PC-9 (cell line): ENCODE measurements at regions not wholly inside any gene's neighbourhood (a gene's known extent, or its start where the extent isn't known, plus 50 kb on each side); places are given as distances from the start of the nearest gene placed in this dataset.

Experiments used
- BruUV-seq: library from RNA; stranded (reverse); fragments of 400-500 nt; replicated peaks from 2 replicates; lab custom pipeline; 2021; lab: Mats Ljungman, UMichigan
- CTCF ChIA-PET: fragments of 300-600 bp; sonication (Branson Sonifier 250); formaldehyde crosslinking; loops from one replicate; lab custom pipeline; 2022; ENCODE audit warnings: antibody characterized with exemption; lab: Charles Lee
- POLR2A ChIA-PET: fragments of 300-600 bp; sonication (Branson Sonifier 250); formaldehyde crosslinking; loops from one replicate; lab custom pipeline; 2022; ENCODE audit warnings: antibody characterized with exemption; ENCODE audit not compliant: unreplicated experiment; lab: Charles Lee
- DNase-seq, 2 experiments: peaks; one replicate each; pipeline versions ENCODE4 v3.0.0 to v3.0.0-alpha.2; 2015 to 2022; ENCODE audit warnings: mixed read lengths in 1 of 2
- H2AFZ ChIP-seq: fragments of 200-600 bp; sonication (generic); 2 replicates; pipeline ENCODE4 v1.8.1; 2017; ENCODE audit warnings: antibody characterized with exemption
- H3F3A ChIP-seq: fragments of 200-600 bp; sonication (generic); 2 replicates; pipeline ENCODE4 v1.8.1; 2017; ENCODE audit warnings: antibody characterized with exemption, mild to moderate bottlenecking, low read depth; ENCODE audit not compliant: insufficient read depth
- H3K27ac ChIP-seq: fragments of 200-600 bp; sonication (generic); 2 replicates; pipeline ENCODE4 v1.6.1; 2016; ENCODE audit warnings: mixed run types
- H3K27me3 ChIP-seq: fragments of 200-600 bp; sonication (generic); 2 replicates; pipeline ENCODE4 v1.6.1; 2016; ENCODE audit warnings: low read depth, mixed run types; ENCODE audit not compliant: insufficient read depth
- H3K36me3 ChIP-seq: fragments of 200-600 bp; sonication (generic); 2 replicates; pipeline ENCODE4 v1.6.1; 2016; ENCODE audit warnings: low read depth, mixed run types
- H3K4me1 ChIP-seq: fragments of 200-600 bp; sonication (generic); replicated peaks from 2 replicates; pipeline ENCODE4 v1.6.1; 2016; ENCODE audit warnings: mixed run types; ENCODE audit not compliant: insufficient read depth
- H3K4me2 ChIP-seq: fragments of 200-600 bp; sonication (generic); 2 replicates; pipeline ENCODE4 v1.6.1; 2017; ENCODE audit warnings: mixed run types
- H3K4me3 ChIP-seq: fragments of 200-600 bp; sonication (generic); 2 replicates; pipeline ENCODE4 v1.6.1; 2016; ENCODE audit warnings: mixed run types
- H3K79me2 ChIP-seq: fragments of 200-600 bp; sonication (generic); 2 replicates; pipeline ENCODE4 v1.6.1; 2017; ENCODE audit warnings: low read depth, mixed run types
- H3K9me2 ChIP-seq: fragments of 200-600 bp; sonication (generic); 2 replicates; pipeline ENCODE4 v1.8.1; 2017; ENCODE audit warnings: mild to moderate bottlenecking; ENCODE audit not compliant: insufficient read depth
- H3K9me3 ChIP-seq: fragments of 200-600 bp; sonication (generic); 2 replicates; pipeline ENCODE4 v1.8.1; 2016; ENCODE audit warnings: low read depth; ENCODE audit not compliant: insufficient read depth
- H4K20me1 ChIP-seq: fragments of 200-600 bp; sonication (generic); 2 replicates; pipeline ENCODE4 v1.8.1; 2017; ENCODE audit not compliant: insufficient read depth
- CTCF ChIP-seq: fragments of 200-600 bp; sonication (generic); conservative IDR thresholded peaks from 2 replicates; pipeline ENCODE4 v1.6.1; 2017; ENCODE audit warnings: mixed run types, antibody characterized with exemption, mild to moderate bottlenecking, moderate library complexity
- EZH2 ChIP-seq: fragments of 200-600 bp; sonication (generic); IDR thresholded peaks from 2 replicates; pipeline ENCODE4 v1.8.0; 2017; ENCODE audit warnings: antibody characterized with exemption, low read depth
- intact Hi-C: fragments of 100-400 bp; cut with micrococcal nuclease; formaldehyde crosslinking; loops from one replicate; pipeline ENCODE4 v1.10.0; 2022; ENCODE audit not compliant: unreplicated experiment

- Histone ChIP-seq H3K27ac (no peak overlapping the region), H3F3A (no peaks in the 10 kb centered on the region), H3K4me1 (no peaks in the 10 kb centered on the region), H3K36me3 (no peaks in the 10 kb centered on the region), H3K9me2 (no peaks in the 10 kb centered on the region), H2AFZ (no peak overlapping the region), H3K79me2 (no peaks in the 10 kb centered on the region), H4K20me1 (no peaks in the 10 kb centered on the region), H3K27me3 (no peaks in the 10 kb centered on the region), H3K9me3 (no peaks in the 10 kb centered on the region), H3K4me2 (no peak overlapping the region), H3K4me3 (no peak overlapping the region)
- no peak for DNase-seq
- intact Hi-C loops = no loop called here
- BruUV-seq = no TSS peak
- TF ChIP-seq EZH2 = no peak
- no peak for TF ChIP-seq CTCF
- CTCF ChIA-PET = interaction anchor here (0.7 kb wide), 1 partner anchor 91 kb away, joined by 4 read pairs; no protein-coding TSS in a partner anchor
- POLR2A ChIA-PET = no interaction called here
Observed at GRCh38 chr15:38781196-38781595, 216.6 kb upstream of the RASGRP1 start.

- Histone ChIP-seq H3K9me2 (no peaks in the 10 kb centered on the region), H2AFZ (no peak overlapping the region), H3K79me2 (no peaks in the 10 kb centered on the region), H3F3A (no peaks in the 10 kb centered on the region), H3K4me2 (no peak overlapping the region), H3K36me3 (no peaks in the 10 kb centered on the region), H3K27ac (no peak overlapping the region), H3K9me3 (no peaks in the 10 kb centered on the region), H3K27me3 (no peaks in the 10 kb centered on the region), H3K4me1 (no peaks in the 10 kb centered on the region), H4K20me1 (no peaks in the 10 kb centered on the region), H3K4me3 (no peak overlapping the region)
- no peak for DNase-seq
- POLR2A ChIA-PET = no interaction called here
- intact Hi-C loops = no loop called here
- CTCF ChIA-PET = no interaction called here
- no peak for TF ChIP-seq EZH2
- TF ChIP-seq CTCF = no peak
- no TSS peak for BruUV-seq
Observed at GRCh38 chr15:38782156-38782555, 217.5 kb upstream of the RASGRP1 start.

- no peak overlapping the region for H3K4me2 ChIP-seq
Observed at GRCh38 chr15:38788918-38789317, 224.3 kb upstream of the RASGRP1 start.

More at GRCh38 chr15:38788918-38789317, 224.3 kb upstream of the RASGRP1 start:
- no TSS peak for BruUV-seq
- Histone ChIP-seq H2AFZ (no peak overlapping the region), H3K27ac (no peak overlapping the region), H3K9me3 (no peaks in the 10 kb centered on the region), H3K9me2 (no peaks in the 10 kb centered on the region), H3K36me3 (no peaks in the 10 kb centered on the region), H3K4me3 (no peak overlapping the region), H3F3A (no peaks in the 10 kb centered on the region), H3K79me2 (no peaks in the 10 kb centered on the region), H4K20me1 (no peaks in the 10 kb centered on the region), H3K4me1 (no peaks in the 10 kb centered on the region), H3K27me3 (no peaks in the 10 kb centered on the region)
- TF ChIP-seq CTCF (no peak), EZH2 (no peak)
- CTCF ChIA-PET = no interaction called here
- intact Hi-C loops = no loop called here
- POLR2A ChIA-PET = no interaction called here
- DNase-seq = no peak
